ENCODE measurements at regions not wholly inside any gene's neighbourhood (a gene's known extent, or its start where the extent isn't known, plus 50 kb on each side); places are given as distances from the start of the nearest gene placed in this dataset.

DNA sequence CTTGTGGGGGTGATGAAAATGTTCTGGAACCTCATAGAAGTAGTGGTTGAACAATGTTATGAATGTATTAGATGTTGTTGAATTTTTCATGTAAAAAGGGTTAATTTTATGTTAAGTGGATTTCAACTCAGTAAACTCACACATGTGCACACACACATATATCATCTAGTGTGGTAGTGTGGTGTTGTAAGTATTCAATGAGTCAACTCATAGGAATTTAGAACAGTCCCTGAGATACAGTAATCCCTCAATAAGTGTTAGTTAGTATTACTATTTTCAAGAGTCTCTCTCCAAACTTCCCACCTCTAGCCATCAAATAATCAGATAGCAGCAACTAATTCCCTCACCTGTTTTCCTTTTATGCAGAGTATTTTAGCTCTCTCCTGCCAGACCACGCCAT is 563.1 kb upstream of the JARID2 start:
- DNase-seq (ENCODE audit: low spot score) (no peak), ATAC-seq (no peak)
- POLR2A ChIA-PET: no interaction called here
- Mint-ChIP-seq H3K9me3 (no peaks in the 10 kb centered on the region), H3K36me3 (no peaks in the 10 kb centered on the region), H3K4me3 (no peak overlapping the region), H3K27me3 (ENCODE audit: low read depth) (peaks cover 48% of the 10 kb centered on the region), H3K4me1 (peaks cover 18% of the 10 kb centered on the region), H3K27ac (no peak overlapping the region)
- CTCF ChIA-PET: no interaction called here
- TF ChIP-seq, protein P1, sequence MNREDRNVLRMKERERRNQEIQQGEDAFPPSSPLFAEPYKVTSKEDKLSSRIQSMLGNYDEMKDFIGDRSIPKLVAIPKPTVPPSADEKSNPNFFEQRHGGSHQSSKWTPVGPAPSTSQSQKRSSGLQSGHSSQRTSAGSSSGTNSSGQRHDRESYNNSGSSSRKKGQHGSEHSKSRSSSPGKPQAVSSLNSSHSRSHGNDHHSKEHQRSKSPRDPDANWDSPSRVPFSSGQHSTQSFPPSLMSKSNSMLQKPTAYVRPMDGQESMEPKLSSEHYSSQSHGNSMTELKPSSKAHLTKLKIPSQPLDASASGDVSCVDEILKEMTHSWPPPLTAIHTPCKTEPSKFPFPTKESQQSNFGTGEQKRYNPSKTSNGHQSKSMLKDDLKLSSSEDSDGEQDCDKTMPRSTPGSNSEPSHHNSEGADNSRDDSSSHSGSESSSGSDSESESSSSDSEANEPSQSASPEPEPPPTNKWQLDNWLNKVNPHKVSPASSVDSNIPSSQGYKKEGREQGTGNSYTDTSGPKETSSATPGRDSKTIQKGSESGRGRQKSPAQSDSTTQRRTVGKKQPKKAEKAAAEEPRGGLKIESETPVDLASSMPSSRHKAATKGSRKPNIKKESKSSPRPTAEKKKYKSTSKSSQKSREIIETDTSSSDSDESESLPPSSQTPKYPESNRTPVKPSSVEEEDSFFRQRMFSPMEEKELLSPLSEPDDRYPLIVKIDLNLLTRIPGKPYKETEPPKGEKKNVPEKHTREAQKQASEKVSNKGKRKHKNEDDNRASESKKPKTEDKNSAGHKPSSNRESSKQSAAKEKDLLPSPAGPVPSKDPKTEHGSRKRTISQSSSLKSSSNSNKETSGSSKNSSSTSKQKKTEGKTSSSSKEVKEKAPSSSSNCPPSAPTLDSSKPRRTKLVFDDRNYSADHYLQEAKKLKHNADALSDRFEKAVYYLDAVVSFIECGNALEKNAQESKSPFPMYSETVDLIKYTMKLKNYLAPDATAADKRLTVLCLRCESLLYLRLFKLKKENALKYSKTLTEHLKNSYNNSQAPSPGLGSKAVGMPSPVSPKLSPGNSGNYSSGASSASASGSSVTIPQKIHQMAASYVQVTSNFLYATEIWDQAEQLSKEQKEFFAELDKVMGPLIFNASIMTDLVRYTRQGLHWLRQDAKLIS (CRISPR knock-in tag; IDR thresholded peaks at IDR 0.05; ENCODE audit: borderline replicate concordance): no peak
- TF ChIP-seq SMAD4 (CRISPR knock-in tag; IDR thresholded peaks at IDR 0.05) (no peak), NFE2L1 (CRISPR knock-in tag; IDR thresholded peaks at IDR 0.05) (no peak), IRF2 (CRISPR knock-in tag; IDR thresholded peaks at IDR 0.05; ENCODE audit: borderline replicate concordance, low read depth) (no peak), TEAD4 (CRISPR knock-in tag; IDR thresholded peaks at IDR 0.05) (no peak), ZNF317 (CRISPR knock-in tag; IDR thresholded peaks at IDR 0.05; ENCODE audit: borderline replicate concordance, low read depth) (no peak), ZNF423 (CRISPR knock-in tag; IDR thresholded peaks at IDR 0.05) (no peak)
- TF ChIP-seq, protein P2, sequence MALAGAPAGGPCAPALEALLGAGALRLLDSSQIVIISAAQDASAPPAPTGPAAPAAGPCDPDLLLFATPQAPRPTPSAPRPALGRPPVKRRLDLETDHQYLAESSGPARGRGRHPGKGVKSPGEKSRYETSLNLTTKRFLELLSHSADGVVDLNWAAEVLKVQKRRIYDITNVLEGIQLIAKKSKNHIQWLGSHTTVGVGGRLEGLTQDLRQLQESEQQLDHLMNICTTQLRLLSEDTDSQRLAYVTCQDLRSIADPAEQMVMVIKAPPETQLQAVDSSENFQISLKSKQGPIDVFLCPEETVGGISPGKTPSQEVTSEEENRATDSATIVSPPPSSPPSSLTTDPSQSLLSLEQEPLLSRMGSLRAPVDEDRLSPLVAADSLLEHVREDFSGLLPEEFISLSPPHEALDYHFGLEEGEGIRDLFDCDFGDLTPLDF (CRISPR knock-in tag; IDR thresholded peaks at IDR 0.05): no peak
- TF ChIP-seq, protein P3, sequence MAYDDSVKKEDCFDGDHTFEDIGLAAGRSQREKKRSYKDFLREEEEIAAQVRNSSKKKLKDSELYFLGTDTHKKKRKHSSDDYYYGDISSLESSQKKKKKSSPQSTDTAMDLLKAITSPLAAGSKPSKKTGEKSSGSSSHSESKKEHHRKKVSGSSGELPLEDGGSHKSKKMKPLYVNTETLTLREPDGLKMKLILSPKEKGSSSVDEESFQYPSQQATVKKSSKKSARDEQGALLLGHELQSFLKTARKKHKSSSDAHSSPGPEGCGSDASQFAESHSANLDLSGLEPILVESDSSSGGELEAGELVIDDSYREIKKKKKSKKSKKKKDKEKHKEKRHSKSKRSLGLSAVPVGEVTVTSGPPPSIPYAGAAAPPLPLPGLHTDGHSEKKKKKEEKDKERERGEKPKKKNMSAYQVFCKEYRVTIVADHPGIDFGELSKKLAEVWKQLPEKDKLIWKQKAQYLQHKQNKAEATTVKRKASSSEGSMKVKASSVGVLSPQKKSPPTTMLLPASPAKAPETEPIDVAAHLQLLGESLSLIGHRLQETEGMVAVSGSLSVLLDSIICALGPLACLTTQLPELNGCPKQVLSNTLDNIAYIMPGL (CRISPR knock-in tag; IDR thresholded peaks at IDR 0.05): no peak
- TF ChIP-seq, protein P4, sequence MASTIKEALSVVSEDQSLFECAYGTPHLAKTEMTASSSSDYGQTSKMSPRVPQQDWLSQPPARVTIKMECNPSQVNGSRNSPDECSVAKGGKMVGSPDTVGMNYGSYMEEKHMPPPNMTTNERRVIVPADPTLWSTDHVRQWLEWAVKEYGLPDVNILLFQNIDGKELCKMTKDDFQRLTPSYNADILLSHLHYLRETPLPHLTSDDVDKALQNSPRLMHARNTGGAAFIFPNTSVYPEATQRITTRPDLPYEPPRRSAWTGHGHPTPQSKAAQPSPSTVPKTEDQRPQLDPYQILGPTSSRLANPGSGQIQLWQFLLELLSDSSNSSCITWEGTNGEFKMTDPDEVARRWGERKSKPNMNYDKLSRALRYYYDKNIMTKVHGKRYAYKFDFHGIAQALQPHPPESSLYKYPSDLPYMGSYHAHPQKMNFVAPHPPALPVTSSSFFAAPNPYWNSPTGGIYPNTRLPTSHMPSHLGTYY (CRISPR knock-in tag; IDR thresholded peaks at IDR 0.05): no peak

DNA sequence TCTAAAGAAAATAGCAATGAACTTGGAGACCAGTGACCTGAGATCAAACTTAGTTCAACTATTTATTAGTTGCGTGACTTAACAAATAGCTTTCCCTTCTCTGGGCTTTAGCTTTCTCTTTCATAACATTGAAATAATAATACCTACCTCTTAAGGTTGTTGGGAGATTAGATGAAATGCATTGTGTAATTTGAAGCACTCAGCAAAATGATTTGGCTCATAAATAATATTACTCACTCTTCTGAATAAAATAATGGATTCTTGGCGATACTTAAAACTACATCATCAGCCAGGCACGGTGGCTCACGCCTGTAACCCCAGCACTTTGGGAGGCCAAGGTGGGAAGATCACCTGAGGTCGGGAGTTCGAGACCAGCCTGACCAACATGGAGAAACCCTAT is 556.2 kb upstream of the JARID2 start:
- Mint-ChIP-seq H3K27me3 (ENCODE audit: low read depth) (peaks cover 23% of the 10 kb centered on the region), H3K36me3 (no peaks in the 10 kb centered on the region), H3K9me3 (no peaks in the 10 kb centered on the region), H3K4me3 (no peak overlapping the region), H3K27ac (no peak overlapping the region), H3K4me1 (peaks cover 21% of the 10 kb centered on the region)
- POLR2A ChIA-PET: no interaction called here
- ATAC-seq: no peak
- CTCF ChIA-PET: interaction anchor here (0.6 kb wide), 1 partner anchor 717 kb away, joined by 3 read pairs; no protein-coding TSS in a partner anchor
- DNase-seq (ENCODE audit: low spot score): no peak
- TF ChIP-seq, protein P5, sequence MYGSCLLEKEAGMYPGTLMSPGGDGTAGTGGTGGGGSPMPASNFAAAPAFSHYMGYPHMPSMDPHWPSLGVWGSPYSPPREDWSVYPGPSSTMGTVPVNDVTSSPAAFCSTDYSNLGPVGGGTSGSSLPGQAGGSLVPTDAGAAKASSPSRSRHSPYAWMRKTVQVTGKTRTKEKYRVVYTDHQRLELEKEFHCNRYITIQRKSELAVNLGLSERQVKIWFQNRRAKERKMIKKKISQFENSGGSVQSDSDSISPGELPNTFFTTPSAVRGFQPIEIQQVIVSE (CRISPR knock-in tag; IDR thresholded peaks at IDR 0.05; ENCODE audit: borderline replicate concordance): no peak
- TF ChIP-seq ZNF416 (CRISPR knock-in tag; IDR thresholded peaks at IDR 0.05) (no peak), ZNF121 (CRISPR knock-in tag; IDR thresholded peaks at IDR 0.05) (no peak), TP53 (CRISPR knock-in tag; IDR thresholded peaks at IDR 0.05) (no peak), NFE2L1 (CRISPR knock-in tag; IDR thresholded peaks at IDR 0.05) (no peak), NR3C1 (CRISPR knock-in tag; conservative IDR thresholded peaks at IDR 0.05; ENCODE audit: low read depth) (no peak), GRHL2 (CRISPR knock-in tag; IDR thresholded peaks at IDR 0.05; ENCODE audit: insufficient replicate concordance, severe bottlenecking) (no peak), CREM (CRISPR knock-in tag; IDR thresholded peaks at IDR 0.05) (no peak)
- TF ChIP-seq, protein P6, sequence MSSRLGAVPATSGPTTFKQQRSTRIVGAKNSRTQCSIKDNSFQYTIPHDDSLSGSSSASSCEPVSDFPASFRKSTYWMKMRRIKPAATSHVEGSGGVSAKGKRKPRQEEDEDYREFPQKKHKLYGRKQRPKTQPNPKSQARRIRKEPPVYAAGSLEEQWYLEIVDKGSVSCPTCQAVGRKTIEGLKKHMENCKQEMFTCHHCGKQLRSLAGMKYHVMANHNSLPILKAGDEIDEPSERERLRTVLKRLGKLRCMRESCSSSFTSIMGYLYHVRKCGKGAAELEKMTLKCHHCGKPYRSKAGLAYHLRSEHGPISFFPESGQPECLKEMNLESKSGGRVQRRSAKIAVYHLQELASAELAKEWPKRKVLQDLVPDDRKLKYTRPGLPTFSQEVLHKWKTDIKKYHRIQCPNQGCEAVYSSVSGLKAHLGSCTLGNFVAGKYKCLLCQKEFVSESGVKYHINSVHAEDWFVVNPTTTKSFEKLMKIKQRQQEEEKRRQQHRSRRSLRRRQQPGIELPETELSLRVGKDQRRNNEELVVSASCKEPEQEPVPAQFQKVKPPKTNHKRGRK (CRISPR knock-in tag; IDR thresholded peaks at IDR 0.05; ENCODE audit: borderline replicate concordance): no peak
- TF ChIP-seq, protein P1 (CRISPR knock-in tag; IDR thresholded peaks at IDR 0.05; ENCODE audit: borderline replicate concordance): no peak
- TF ChIP-seq, protein P7, sequence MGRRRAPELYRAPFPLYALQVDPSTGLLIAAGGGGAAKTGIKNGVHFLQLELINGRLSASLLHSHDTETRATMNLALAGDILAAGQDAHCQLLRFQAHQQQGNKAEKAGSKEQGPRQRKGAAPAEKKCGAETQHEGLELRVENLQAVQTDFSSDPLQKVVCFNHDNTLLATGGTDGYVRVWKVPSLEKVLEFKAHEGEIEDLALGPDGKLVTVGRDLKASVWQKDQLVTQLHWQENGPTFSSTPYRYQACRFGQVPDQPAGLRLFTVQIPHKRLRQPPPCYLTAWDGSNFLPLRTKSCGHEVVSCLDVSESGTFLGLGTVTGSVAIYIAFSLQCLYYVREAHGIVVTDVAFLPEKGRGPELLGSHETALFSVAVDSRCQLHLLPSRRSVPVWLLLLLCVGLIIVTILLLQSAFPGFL (CRISPR knock-in tag; IDR thresholded peaks at IDR 0.05; ENCODE audit: borderline replicate concordance): no peak
